ENCODE measurements at regions not wholly inside any gene's neighbourhood (a gene's known extent, or its start where the extent isn't known, plus 50 kb on each side); places are given as distances from the start of the nearest gene placed in this dataset.
"Not testable (repeated sequence)": the region's sequence is repeated elsewhere in the genome, so short reads cannot be mapped to it uniquely, and the experiment has no call there.

- not testable (repeated sequence) for TF ChIP-seq CTCF, POLR2A (IDR thresholded peaks at IDR 0.05)
Measured at GRCh38 chr3:164784407-164784806, 293.9 kb downstream of the SI start.

All from heart left ventricle (tissue), 13 donors.